ENCODE measurements at regions not wholly inside any gene's neighbourhood (a gene's known extent, or its start where the extent isn't known, plus 50 kb on each side); places are given as distances from the start of the nearest gene placed in this dataset.

GRCh38 chr5:116661419-116661818 lies 86.8 kb upstream of the SEMA6A start:
- TF ChIP-seq CTCF (IDR thresholded peaks at IDR 0.05) (no peak), POLR2AphosphoS5 (IDR thresholded peaks at IDR 0.05) (no peak)
